Endothelial cell (in vitro differentiated cells): ENCODE measurements at regions not wholly inside any gene's neighbourhood (a gene's known extent, or its start where the extent isn't known, plus 50 kb on each side); places are given as distances from the start of the nearest gene placed in this dataset.
A peak's percentile ranks its signal among the peaks of the same experiment; 100 is the strongest.

ENCODE experiments used
- DNase-seq: peaks from one replicate; pipeline ENCODE4 v3.0.0; 2021; ENCODE audit warnings: low spot score
- H3K27ac Mint-ChIP-seq: one replicate; pipeline ENCODE4 v1.8.0; 2021; ENCODE audit warnings: mixed read lengths, inconsistent platforms; ENCODE audit not compliant: unreplicated experiment
- H3K27me3 Mint-ChIP-seq: one replicate; pipeline ENCODE4 v1.8.0; 2021; ENCODE audit warnings: mild to moderate bottlenecking, moderate library complexity, mixed read lengths, inconsistent platforms; ENCODE audit not compliant: unreplicated experiment
- H3K36me3 Mint-ChIP-seq: one replicate; pipeline ENCODE4 v1.8.0; 2021; ENCODE audit warnings: mild to moderate bottlenecking, low read depth, mixed read lengths, inconsistent platforms; ENCODE audit not compliant: unreplicated experiment
- H3K4me1 Mint-ChIP-seq: one replicate; pipeline ENCODE4 v1.8.0; 2021; ENCODE audit warnings: mild to moderate bottlenecking, mixed read lengths, inconsistent platforms; ENCODE audit not compliant: unreplicated experiment
- H3K4me3 Mint-ChIP-seq: one replicate; pipeline ENCODE4 v1.8.0; 2021; ENCODE audit warnings: mild to moderate bottlenecking, mixed read lengths, inconsistent platforms; ENCODE audit not compliant: unreplicated experiment
- H3K9me3 Mint-ChIP-seq: one replicate; pipeline ENCODE4 v1.8.0; 2021; ENCODE audit warnings: mixed read lengths, inconsistent platforms; ENCODE audit not compliant: unreplicated experiment
- TF ChIP-seq, protein P1 (sequence below): fragments of 200-600 bp; sonication (generic); IDR thresholded peaks from one replicate; pipeline ENCODE4 v1.5.0; 2021; ENCODE audit warnings: antibody characterized with exemption; ENCODE audit not compliant: unreplicated experiment

DNA sequence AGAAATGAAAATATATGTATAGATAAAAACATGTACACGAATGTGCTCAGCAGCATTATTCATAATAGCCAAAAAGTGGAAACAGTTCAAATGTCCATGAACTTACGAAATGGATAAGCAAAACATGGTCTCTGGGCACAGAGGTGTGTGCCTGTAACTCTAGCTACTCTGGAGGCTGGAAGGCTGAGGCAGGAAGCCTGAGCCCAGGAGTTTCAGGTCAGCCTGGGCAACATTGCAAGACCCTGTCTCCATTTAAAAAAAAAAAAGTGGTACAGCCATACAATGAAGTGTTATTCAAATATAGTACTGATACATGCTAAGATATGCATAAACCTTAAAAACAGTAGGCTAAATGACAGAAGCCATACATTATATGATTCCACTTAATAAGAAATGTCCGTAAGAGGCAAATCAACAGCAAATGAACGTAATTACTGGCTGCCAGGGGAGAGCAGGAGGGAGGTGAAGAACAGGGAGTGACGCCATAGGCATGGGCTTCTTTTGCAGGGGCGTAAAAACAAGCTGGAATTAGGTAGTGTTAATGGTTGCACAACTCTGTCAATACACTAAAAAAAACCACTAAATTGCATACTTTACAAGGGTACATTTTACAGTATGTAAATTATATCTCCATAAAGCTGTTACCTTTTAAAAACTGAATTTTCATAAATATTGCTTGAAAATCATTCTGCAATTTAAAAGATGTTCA, 87.2 kb upstream of the PLEKHM1 start:
- no peak overlapping the region for H3K4me3 Mint-ChIP-seq
- peak overlapping the region; percentile 45 for H3K27ac Mint-ChIP-seq
- H3K36me3 Mint-ChIP-seq = peaks cover 7% of the 10 kb centered on the region
- no peaks in the 10 kb centered on the region for H3K9me3 Mint-ChIP-seq
- DNase-seq = no peak
- H3K4me1 Mint-ChIP-seq = peaks cover 19% of the 10 kb centered on the region
- no peaks in the 10 kb centered on the region for H3K27me3 Mint-ChIP-seq
- TF ChIP-seq, protein P1, sequence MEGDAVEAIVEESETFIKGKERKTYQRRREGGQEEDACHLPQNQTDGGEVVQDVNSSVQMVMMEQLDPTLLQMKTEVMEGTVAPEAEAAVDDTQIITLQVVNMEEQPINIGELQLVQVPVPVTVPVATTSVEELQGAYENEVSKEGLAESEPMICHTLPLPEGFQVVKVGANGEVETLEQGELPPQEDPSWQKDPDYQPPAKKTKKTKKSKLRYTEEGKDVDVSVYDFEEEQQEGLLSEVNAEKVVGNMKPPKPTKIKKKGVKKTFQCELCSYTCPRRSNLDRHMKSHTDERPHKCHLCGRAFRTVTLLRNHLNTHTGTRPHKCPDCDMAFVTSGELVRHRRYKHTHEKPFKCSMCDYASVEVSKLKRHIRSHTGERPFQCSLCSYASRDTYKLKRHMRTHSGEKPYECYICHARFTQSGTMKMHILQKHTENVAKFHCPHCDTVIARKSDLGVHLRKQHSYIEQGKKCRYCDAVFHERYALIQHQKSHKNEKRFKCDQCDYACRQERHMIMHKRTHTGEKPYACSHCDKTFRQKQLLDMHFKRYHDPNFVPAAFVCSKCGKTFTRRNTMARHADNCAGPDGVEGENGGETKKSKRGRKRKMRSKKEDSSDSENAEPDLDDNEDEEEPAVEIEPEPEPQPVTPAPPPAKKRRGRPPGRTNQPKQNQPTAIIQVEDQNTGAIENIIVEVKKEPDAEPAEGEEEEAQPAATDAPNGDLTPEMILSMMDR = no peak

DNA sequence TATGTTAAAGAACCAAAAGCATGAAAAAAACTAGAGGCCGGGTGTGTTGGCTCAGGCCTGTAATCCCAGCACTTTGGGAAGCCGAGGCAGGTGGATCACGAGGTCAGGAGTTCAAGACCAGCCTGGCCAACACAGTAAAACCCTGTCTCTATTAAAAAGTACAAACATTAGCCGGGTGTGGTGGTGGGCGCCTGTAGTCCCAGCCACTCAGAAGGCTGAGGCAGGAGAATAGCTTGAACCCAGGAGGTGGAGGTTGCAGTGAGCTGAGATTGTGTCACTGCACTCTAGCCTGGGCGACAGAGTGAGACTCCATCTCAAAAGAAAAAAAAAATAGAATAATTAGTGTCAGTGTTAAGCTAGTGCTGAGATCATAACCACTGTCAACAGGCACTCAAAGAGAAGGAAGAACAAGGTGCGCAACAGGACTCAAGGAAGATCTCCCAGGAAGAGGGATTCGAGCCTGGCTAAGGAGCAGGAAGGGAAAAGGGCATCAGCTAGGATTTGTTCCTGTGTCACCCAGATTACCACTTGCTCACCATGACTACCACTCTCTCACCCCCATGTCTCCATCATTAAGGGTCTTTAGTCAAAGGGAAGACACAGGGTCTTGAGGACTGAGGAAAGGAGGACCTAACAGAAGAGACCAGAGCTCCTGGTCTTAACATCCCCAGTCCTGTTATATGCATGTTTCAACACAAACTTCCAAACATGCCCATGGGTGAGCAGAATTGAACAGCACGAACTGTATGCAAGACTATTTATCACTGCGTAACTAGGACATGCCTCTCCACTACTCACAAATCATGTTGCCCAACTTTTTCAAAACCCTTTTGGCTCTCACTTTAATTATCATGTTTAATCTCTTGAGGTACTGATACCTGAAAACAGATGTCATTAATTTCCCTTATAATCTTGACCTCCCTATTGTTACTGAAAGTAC, 88.3 kb upstream of the PLEKHM1 start:
- peaks cover 26% of the 10 kb centered on the region for H3K4me1 Mint-ChIP-seq

DNA sequence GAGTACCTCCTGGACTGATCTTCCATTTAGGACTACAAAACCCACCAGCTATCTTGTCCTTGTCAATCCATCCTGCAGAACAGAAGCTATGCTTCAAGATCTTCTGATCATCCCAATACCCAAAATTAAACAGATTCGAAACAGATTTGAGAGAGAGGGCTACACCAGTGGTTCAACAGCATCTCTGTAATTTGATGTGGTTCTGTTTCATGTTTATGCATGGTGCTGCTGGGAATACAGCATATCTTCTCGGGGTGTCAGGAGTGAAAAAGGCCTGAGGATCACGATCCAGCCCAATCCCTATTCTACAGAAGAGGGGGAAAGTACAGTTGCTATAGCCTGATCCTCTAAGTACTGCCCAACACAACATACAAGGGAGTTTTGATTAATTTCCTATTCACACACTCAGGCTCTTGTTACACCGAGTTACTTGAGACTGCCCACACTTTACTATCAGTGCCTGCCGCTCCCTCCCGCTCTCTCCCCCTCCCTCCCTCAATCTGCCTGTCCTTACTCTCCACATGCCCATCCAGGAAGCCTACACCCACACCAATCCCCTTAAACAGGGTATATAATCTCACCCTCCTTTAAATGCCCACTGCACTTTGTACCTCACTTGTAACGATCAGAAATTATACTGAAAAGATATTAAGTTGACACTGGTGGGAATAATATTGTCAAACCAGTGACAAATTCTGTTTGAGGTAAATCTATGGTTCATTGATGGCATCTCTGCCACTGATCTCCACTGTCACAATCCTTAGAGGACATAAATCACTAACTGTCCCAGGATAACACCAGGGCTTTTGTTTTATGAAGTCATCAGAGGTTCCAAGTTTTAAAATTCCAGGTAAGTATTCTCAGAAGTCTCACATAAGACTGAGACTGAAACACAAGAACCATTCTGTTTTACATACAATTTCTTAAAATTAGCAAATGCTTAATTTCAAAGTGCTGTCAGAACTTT, 89.3 kb upstream of the PLEKHM1 start:
- Mint-ChIP-seq H3K9me3 (no peaks in the 10 kb centered on the region), H3K4me1 (peaks cover 32% of the 10 kb centered on the region), H3K27me3 (peaks cover 6% of the 10 kb centered on the region), H3K36me3 (peaks cover 23% of the 10 kb centered on the region), H3K4me3 (no peak overlapping the region), H3K27ac (no peak overlapping the region)
- TF ChIP-seq, protein P1 = no peak
- DNase-seq = no peak

More for the DNA sequence above, 88.3 kb upstream of the PLEKHM1 start:
- no peaks in the 10 kb centered on the region for H3K9me3 Mint-ChIP-seq
- no peak overlapping the region for H3K4me3 Mint-ChIP-seq
- TF ChIP-seq, protein P1 = no peak
- H3K27me3 Mint-ChIP-seq = peaks cover 2% of the 10 kb centered on the region
- no peak overlapping the region for H3K27ac Mint-ChIP-seq
- DNase-seq = no peak
- peaks cover 18% of the 10 kb centered on the region for H3K36me3 Mint-ChIP-seq

DNA sequence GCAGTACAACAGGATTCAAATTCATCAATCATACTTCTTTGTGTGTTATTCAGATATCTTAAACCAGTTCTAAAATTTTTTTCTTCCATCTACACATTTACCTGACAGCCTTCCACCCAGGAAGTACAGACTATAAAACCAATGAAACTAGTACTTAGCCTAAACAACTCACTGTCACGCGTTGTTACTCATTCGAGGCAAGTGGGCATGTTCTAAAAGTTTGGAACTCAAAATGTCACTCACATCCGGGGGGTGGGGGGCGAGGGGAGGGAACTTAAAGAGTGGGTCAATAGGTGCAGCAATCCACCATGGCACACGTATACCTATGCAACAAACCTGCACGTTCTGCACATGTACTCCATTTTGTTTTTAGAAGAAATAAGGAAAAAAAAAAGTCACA, 90.4 kb upstream of the PLEKHM1 start:
- no peak overlapping the region for H3K27ac Mint-ChIP-seq
- peaks cover 33% of the 10 kb centered on the region for H3K4me1 Mint-ChIP-seq
- no peaks in the 10 kb centered on the region for H3K9me3 Mint-ChIP-seq
- peaks cover 27% of the 10 kb centered on the region for H3K36me3 Mint-ChIP-seq
- no peak overlapping the region for H3K4me3 Mint-ChIP-seq
- no peak for DNase-seq
- H3K27me3 Mint-ChIP-seq = peaks cover 8% of the 10 kb centered on the region
- TF ChIP-seq, protein P1 = no peak
